A673 (cell line): ENCODE measurements at regions not wholly inside any gene's neighbourhood (a gene's known extent, or its start where the extent isn't known, plus 50 kb on each side); places are given as distances from the start of the nearest gene placed in this dataset.

Source experiments
- EZH2 ChIP-seq: fragments of 200-600 bp; sonication (generic); IDR thresholded peaks from 2 replicates; pipeline ENCODE4 v1.6.1; 2017; ENCODE audit warnings: borderline replicate concordance, low read depth, mild to moderate bottlenecking, mixed read lengths, antibody characterized with exemption, low read length; ENCODE audit not compliant: poor library complexity, severe bottlenecking
- TF ChIP-seq, protein P1 (sequence below): fragments of 300-800, 200-600 bp; sonication (generic); conservative IDR thresholded peaks from 2 replicates; pipeline ENCODE4 v1.5.1; 2017; ENCODE audit warnings: low read depth, mild to moderate bottlenecking, antibody characterized with exemption, low read length, moderate library complexity, mixed read lengths

DNA sequence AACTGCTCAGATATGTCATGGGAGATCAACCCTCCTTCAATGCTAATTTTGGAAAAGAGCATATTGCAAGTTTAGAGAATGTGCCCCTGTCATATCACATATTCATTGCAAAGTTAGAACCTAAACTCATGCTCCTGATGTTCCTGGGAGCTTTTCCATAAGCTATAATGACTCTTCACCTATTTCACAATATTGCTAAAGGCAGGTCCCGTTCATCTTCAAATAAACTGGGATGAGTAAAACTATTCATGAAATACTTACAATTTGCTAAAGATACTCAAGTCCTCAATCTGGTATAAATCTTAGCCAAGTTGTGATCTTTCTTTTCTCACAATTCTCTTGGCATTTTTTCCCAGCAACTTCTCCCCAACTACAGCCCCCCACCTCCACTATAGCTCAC lies 121.7 kb upstream of the TNFAIP3 start:
- TF ChIP-seq, protein P1, sequence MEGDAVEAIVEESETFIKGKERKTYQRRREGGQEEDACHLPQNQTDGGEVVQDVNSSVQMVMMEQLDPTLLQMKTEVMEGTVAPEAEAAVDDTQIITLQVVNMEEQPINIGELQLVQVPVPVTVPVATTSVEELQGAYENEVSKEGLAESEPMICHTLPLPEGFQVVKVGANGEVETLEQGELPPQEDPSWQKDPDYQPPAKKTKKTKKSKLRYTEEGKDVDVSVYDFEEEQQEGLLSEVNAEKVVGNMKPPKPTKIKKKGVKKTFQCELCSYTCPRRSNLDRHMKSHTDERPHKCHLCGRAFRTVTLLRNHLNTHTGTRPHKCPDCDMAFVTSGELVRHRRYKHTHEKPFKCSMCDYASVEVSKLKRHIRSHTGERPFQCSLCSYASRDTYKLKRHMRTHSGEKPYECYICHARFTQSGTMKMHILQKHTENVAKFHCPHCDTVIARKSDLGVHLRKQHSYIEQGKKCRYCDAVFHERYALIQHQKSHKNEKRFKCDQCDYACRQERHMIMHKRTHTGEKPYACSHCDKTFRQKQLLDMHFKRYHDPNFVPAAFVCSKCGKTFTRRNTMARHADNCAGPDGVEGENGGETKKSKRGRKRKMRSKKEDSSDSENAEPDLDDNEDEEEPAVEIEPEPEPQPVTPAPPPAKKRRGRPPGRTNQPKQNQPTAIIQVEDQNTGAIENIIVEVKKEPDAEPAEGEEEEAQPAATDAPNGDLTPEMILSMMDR: no peak
- TF ChIP-seq EZH2: no peak
